ENCODE measurements at regions not wholly inside any gene's neighbourhood (a gene's known extent, or its start where the extent isn't known, plus 50 kb on each side); places are given as distances from the start of the nearest gene placed in this dataset.
A peak's percentile ranks its signal among the peaks of the same experiment; 100 is the strongest.

- Mint-ChIP-seq H3K9me3 (no peaks in the 10 kb centered on the region), H3K27me3 (ENCODE audit: low read depth) (peaks cover 4% of the 10 kb centered on the region), H3K4me1 (peaks cover 5% of the 10 kb centered on the region), H3K27ac (peak overlapping the region in 1 of 3 experiments; percentile 18), H3K4me3 (no peak overlapping the region), H3K36me3 (ENCODE audit: low read depth) (no peaks in the 10 kb centered on the region)
- no peak for TF ChIP-seq CTCF (IDR thresholded peaks at IDR 0.05; ENCODE audit: unreplicated experiment in 3 of 3)
These were observed 56.3 kb downstream of the MARCHF4 start for GRCh38 chr2:216315802-216316603.

GRCh38 chr2:216312441-216312840, 59.8 kb downstream of the MARCHF4 start:
- Mint-ChIP-seq H3K4me1 (peaks cover 23% of the 10 kb centered on the region), H3K27ac (no peak overlapping the region), H3K9me3 (no peaks in the 10 kb centered on the region), H3K27me3 (ENCODE audit: low read depth) (peaks cover 4% of the 10 kb centered on the region), H3K36me3 (ENCODE audit: low read depth) (no peaks in the 10 kb centered on the region), H3K4me3 (no peak overlapping the region)
- TF ChIP-seq CTCF (IDR thresholded peaks at IDR 0.05; ENCODE audit: unreplicated experiment in 3 of 3), result no peak

- H3K4me1 Mint-ChIP-seq, result peaks cover 24% of the 10 kb centered on the region
- H3K9me3 Mint-ChIP-seq, result no peaks in the 10 kb centered on the region
- peak overlapping the region; percentile 58 to 94 (median 75) for H3K27ac Mint-ChIP-seq
- no peaks in the 10 kb centered on the region for H3K27me3 Mint-ChIP-seq (ENCODE audit: low read depth)
- no peak overlapping the region for H3K4me3 Mint-ChIP-seq
- no peaks in the 10 kb centered on the region for H3K36me3 Mint-ChIP-seq (ENCODE audit: low read depth)
- no peak for TF ChIP-seq CTCF (IDR thresholded peaks at IDR 0.05; ENCODE audit: unreplicated experiment in 3 of 3)
These were observed 63.7 kb downstream of the MARCHF4 start for GRCh38 chr2:216308576-216308975.

GRCh38 chr2:216307496-216307895, 64.8 kb downstream of the MARCHF4 start:
- TF ChIP-seq CTCF (IDR thresholded peaks at IDR 0.05; ENCODE audit: unreplicated experiment in 3 of 3), result no peak
- Mint-ChIP-seq H3K27me3 (ENCODE audit: low read depth) (no peaks in the 10 kb centered on the region), H3K4me3 (no peak overlapping the region), H3K4me1 (peaks cover 24% of the 10 kb centered on the region), H3K27ac (peak overlapping the region; percentile 11 to 49 (median 45)), H3K9me3 (no peaks in the 10 kb centered on the region), H3K36me3 (ENCODE audit: low read depth) (no peaks in the 10 kb centered on the region)

- Mint-ChIP-seq H3K9me3 (no peaks in the 10 kb centered on the region), H3K4me1 (peaks cover 24% of the 10 kb centered on the region), H3K27me3 (ENCODE audit: low read depth) (no peaks in the 10 kb centered on the region), H3K36me3 (ENCODE audit: low read depth) (no peaks in the 10 kb centered on the region), H3K27ac (peak overlapping the region; percentile 11 to 49 (median 45)), H3K4me3 (no peak overlapping the region)
- no peak for TF ChIP-seq CTCF (IDR thresholded peaks at IDR 0.05; ENCODE audit: unreplicated experiment in 3 of 3)
These were observed 65.4 kb downstream of the MARCHF4 start for GRCh38 chr2:216306868-216307267.

GRCh38 chr2:216305574-216305973, 66.7 kb downstream of the MARCHF4 start:
- no peaks in the 10 kb centered on the region for H3K27me3 Mint-ChIP-seq (ENCODE audit: low read depth)
- no peak for TF ChIP-seq CTCF (IDR thresholded peaks at IDR 0.05; ENCODE audit: unreplicated experiment in 3 of 3)
- H3K27ac Mint-ChIP-seq, result no peak overlapping the region
- H3K36me3 Mint-ChIP-seq (ENCODE audit: low read depth), result no peaks in the 10 kb centered on the region
- H3K4me3 Mint-ChIP-seq, result no peak overlapping the region
- no peaks in the 10 kb centered on the region for H3K9me3 Mint-ChIP-seq
- H3K4me1 Mint-ChIP-seq, result peaks cover 24% of the 10 kb centered on the region

Measured in nephron (organoid).